Mesothelial cell of epicardium (in vitro differentiated cells): ENCODE measurements at regions not wholly inside any gene's neighbourhood (a gene's known extent, or its start where the extent isn't known, plus 50 kb on each side); places are given as distances from the start of the nearest gene placed in this dataset.

Experiments used
- DNase-seq, 2 experiments: peaks; one replicate each; pipeline ENCODE4 v3.0.0; 2021; ENCODE audit warnings: low spot score in 2 of 2; ENCODE audit not compliant: unreplicated experiment in 2 of 2
- H3K27ac Mint-ChIP-seq: 2 replicates; pipeline ENCODE4 v1.8.0; 2021; ENCODE audit warnings: mixed read lengths
- H3K27me3 Mint-ChIP-seq: 2 replicates; pipeline ENCODE4 v1.8.0; 2021; ENCODE audit warnings: low read depth, mixed read lengths
- H3K36me3 Mint-ChIP-seq: 2 replicates; pipeline ENCODE4 v1.8.0; 2021; ENCODE audit warnings: mixed read lengths
- H3K4me1 Mint-ChIP-seq: 2 replicates; pipeline ENCODE4 v1.8.0; 2021; ENCODE audit warnings: mixed read lengths
- H3K4me3 Mint-ChIP-seq: 2 replicates; pipeline ENCODE4 v1.8.0; 2021; ENCODE audit warnings: mild to moderate bottlenecking, moderate library complexity, mixed read lengths
- H3K9me3 Mint-ChIP-seq: 2 replicates; pipeline ENCODE4 v1.8.0; 2021; ENCODE audit warnings: mixed read lengths
- TF ChIP-seq, protein P1 (sequence below): fragments of 200-600 bp; sonication (generic); IDR thresholded peaks from one replicate; pipeline ENCODE4 v1.5.0; 2021; ENCODE audit warnings: antibody characterized with exemption; ENCODE audit not compliant: unreplicated experiment

DNA sequence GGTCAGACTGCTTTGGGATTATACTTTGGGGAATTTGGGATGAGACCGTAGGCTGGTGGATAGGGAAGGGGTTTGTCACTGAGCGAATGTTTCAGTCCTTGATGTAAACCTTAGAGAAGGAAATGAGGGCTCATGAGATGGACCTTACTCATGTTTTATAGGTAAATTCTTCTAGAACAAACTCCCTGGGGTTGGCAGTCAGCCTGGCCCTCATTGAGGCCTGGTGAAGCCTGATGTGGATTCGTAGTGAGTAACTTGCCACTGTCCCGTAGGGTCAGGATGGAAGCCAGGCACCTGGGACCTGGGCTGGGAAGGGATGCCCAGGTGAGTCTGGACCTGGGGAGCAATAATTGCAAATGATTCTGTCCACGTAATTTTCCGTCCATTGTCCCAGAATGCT lies 258.3 kb downstream of the LPIN1 start:
- Mint-ChIP-seq H3K9me3 (peaks cover 11% of the 10 kb centered on the region), H3K36me3 (no peaks in the 10 kb centered on the region), H3K4me3 (no peak overlapping the region), H3K27ac (no peak overlapping the region), H3K27me3 (no peaks in the 10 kb centered on the region), H3K4me1 (peaks cover 19% of the 10 kb centered on the region)
- no peak for DNase-seq
- TF ChIP-seq, protein P1, sequence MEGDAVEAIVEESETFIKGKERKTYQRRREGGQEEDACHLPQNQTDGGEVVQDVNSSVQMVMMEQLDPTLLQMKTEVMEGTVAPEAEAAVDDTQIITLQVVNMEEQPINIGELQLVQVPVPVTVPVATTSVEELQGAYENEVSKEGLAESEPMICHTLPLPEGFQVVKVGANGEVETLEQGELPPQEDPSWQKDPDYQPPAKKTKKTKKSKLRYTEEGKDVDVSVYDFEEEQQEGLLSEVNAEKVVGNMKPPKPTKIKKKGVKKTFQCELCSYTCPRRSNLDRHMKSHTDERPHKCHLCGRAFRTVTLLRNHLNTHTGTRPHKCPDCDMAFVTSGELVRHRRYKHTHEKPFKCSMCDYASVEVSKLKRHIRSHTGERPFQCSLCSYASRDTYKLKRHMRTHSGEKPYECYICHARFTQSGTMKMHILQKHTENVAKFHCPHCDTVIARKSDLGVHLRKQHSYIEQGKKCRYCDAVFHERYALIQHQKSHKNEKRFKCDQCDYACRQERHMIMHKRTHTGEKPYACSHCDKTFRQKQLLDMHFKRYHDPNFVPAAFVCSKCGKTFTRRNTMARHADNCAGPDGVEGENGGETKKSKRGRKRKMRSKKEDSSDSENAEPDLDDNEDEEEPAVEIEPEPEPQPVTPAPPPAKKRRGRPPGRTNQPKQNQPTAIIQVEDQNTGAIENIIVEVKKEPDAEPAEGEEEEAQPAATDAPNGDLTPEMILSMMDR, result no peak

DNA sequence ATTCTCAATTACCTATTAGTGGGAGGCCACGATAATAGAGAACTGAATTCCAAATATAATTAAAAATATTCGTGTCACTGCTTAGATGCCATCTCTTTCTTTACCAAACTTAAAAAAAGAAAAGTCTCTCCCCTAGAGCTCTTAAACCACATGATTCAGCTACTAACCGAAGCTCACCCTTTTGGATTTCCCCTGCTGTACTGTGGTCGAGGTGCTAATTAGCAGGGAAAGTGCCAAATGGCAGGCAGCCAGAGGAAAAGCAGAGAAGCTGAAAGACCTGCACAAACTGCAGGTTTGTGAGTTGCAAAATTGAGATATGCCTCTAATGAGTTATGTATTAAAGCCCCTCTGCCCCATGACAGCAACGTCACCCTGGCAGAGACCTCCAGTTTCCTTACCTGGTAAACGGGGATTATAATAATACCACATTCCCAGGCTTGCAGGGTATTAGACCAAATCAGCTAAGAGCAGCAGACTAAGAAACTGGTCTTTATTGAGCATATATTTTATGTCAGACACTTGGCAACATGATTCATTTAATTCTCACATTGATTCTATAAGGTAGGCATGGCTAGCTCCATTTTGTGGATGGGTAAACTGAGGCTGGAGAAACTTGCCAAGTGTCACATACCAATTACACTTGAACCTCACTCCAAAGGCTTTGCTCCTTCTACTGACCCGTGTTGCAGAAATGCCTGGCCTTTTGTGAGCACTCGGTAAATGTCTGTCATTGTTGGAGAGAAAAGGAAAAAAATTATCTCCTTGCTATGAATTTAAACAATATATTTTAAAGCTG lies 259.7 kb downstream of the LPIN1 start:
- no peak overlapping the region for H3K4me3 Mint-ChIP-seq
- H3K27me3 Mint-ChIP-seq, result no peaks in the 10 kb centered on the region
- H3K27ac Mint-ChIP-seq, result peak overlapping the region; percentile 7
- peaks cover 19% of the 10 kb centered on the region for H3K4me1 Mint-ChIP-seq
- TF ChIP-seq, protein P1, result no peak
- peaks cover 7% of the 10 kb centered on the region for H3K9me3 Mint-ChIP-seq
- H3K36me3 Mint-ChIP-seq, result no peaks in the 10 kb centered on the region
- no peak for DNase-seq

DNA sequence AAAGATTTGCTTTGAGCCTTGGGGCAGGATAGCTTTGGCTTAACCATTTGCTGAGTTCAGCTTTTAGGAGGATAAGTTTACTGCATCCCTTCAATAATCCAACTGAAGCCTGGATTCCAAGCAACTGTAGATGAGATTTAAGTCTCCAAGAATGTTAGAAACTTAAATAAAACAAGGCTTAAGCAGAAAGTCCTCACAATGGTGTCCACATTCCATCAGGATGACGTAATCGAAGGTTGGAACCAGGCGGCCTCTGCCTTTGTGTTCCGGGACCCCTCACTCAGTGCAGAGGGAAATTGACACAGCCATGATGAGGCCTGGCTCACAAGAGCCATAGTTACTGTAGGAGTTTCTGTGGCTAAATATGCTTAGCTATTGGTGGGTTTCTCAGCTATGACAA lies 260.4 kb downstream of the LPIN1 start:
- Mint-ChIP-seq H3K4me3 (no peak overlapping the region), H3K36me3 (no peaks in the 10 kb centered on the region), H3K27me3 (no peaks in the 10 kb centered on the region), H3K27ac (peak overlapping the region; percentile 74), H3K9me3 (peaks cover 6% of the 10 kb centered on the region), H3K4me1 (peaks cover 19% of the 10 kb centered on the region)
- peak in 1 of 2 experiments; percentile 48 for DNase-seq
- TF ChIP-seq, protein P1, result no peak

DNA sequence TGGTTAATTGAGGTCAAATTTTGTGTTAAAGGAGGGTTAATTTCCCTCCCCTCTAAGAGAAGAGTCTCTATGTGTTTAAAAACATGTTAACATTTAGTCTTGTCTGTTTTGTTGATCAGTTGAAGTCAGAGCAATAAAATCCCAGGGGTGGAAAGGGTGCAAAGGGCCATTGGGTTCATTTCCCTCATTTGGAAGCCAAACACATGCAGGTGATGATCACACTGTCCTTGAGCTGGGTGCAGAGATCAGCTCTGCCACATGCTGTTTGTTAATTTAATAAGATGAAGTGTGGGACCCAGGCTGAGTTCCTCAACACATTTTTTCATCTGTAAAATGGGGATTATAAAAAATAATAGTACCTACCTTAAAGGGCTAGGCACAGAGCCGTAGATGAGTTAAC lies 260.9 kb downstream of the LPIN1 start:
- DNase-seq, result no peak
- TF ChIP-seq, protein P1, result no peak
- Mint-ChIP-seq H3K9me3 (peaks cover 2% of the 10 kb centered on the region), H3K36me3 (no peaks in the 10 kb centered on the region), H3K27me3 (no peaks in the 10 kb centered on the region), H3K27ac (peak overlapping the region; percentile 74), H3K4me3 (no peak overlapping the region), H3K4me1 (peaks cover 19% of the 10 kb centered on the region)

DNA sequence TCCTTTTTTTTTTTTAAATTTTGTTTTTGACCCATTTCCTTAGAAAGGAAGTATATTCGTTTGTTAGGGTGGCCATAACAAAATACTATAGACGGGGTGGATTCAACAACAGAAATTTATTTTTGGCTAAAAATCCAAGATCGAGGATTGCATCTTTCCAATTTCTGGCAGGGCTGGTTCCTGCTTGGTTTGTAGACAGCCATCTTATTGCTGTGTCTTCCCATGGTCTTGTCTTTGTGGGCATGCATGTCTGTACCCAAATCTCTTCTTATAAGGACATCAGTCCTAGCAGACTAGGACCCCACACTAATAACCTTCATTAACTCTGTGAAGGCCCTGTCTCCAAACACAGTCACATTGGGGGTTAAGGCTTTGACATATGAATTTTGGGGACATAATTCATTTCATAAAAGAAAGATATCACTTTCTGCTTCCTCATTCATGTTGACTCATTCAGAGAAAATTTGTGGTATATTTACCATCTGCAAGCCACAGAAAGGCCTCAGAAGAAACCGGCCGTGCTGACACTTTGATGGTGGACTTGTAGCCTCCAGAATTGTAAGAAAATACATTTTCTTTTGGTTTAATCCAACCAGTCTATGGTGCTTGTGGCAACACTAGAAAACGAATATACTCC lies 262.1 kb downstream of the LPIN1 start:
- no peak overlapping the region for H3K4me3 Mint-ChIP-seq
- H3K27ac Mint-ChIP-seq, result no peak overlapping the region
- no peaks in the 10 kb centered on the region for H3K9me3 Mint-ChIP-seq
- no peak for DNase-seq
- TF ChIP-seq, protein P1, result no peak
- H3K4me1 Mint-ChIP-seq, result peaks cover 19% of the 10 kb centered on the region
- no peaks in the 10 kb centered on the region for H3K27me3 Mint-ChIP-seq
- no peaks in the 10 kb centered on the region for H3K36me3 Mint-ChIP-seq
